ENCODE measurements at regions not wholly inside any gene's neighbourhood (a gene's known extent, or its start where the extent isn't known, plus 50 kb on each side); places are given as distances from the start of the nearest gene placed in this dataset.
"Not testable (repeated sequence)": the region's sequence is repeated elsewhere in the genome, so short reads cannot be mapped to it uniquely, and the experiment has no call there.

- not testable (repeated sequence) for DNase-seq
Measured at GRCh38 chr4:10388146-10388545, 69.1 kb downstream of the ZNF518B start.

DNA sequence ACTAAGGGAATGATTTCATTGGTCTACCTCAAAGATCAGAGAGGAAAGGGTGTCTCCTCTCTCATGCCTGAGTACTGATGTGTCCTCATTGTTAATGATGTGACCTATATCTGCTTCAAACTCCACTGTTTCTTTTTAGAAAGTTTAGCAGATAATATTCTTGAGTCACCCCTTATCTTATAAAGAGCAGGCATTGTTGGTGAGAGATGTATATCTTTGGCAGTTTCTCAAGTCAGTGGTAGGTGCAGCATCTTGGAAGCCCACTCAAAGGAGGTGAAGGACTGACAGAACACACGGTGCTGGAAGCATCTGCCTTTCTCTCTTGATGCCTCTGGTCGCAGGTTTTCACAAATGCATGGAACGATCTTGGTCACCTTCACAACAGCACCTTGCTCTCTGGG lies 71.2 kb downstream of the ZNF518B start:
- no peak for DNase-seq

GRCh38 chr4:10384974-10385373 lies 72.3 kb downstream of the ZNF518B start:
- DNase-seq, result no peak

DNA sequence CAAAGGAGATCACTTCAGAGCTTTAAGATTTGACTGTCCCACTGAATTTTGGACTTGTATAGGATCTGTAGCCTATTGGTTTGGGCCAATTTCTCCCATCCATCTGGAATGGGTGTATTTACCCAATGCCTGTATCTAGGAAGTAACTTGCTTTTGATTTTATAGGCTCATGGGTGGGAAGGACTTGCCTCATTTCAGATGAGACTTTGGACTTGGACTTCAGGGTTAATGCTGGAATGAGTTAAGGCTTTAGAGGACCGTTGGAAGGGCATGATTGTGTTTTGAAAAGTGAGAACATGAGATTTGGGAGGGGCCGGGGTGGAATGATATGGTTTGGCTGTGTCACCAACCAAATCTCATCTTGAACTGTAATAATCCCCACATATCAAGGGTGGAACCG lies 73.8 kb downstream of the ZNF518B start:
- DNase-seq, result no peak

DNA sequence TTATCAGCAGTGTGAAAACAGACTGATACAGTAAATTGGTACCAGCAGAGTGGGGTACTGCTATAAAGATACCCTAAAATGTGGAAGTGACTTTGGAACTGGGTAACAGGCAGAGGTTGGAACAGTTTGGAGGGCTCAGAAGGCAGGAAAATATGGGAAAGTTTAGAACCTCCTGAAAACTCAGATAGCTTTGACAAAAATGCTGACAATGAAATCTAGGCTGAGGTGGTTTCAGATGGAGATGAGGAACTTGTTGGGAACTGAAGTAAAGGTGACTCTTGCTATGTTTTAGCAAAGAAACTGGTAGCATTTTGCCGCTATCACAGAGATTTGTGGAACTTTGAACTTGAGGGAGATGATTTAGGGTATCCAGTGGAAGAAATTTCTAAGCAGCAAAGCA lies 75.1 kb downstream of the ZNF518B start:
- not testable (repeated sequence) for DNase-seq

DNA sequence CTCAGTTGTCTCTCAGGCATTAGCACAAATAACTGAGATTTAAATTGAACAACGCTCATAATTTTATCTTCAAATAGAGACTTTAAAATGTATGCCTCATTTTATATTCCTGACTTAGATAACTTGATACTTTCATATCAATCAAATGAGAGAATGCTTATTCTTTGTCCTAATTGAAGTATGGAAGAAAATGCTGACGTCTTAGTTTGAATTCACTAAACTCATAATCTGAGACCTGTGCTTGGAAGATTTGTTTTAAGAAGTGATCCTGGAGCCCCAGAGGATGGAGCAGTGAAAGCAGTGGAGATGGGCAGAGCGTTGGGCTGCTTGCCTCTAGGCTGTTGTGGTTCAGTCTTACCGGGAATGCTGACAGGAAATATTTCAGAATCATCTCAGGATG lies 76.1 kb downstream of the ZNF518B start:
- DNase-seq, result no peak

DNA sequence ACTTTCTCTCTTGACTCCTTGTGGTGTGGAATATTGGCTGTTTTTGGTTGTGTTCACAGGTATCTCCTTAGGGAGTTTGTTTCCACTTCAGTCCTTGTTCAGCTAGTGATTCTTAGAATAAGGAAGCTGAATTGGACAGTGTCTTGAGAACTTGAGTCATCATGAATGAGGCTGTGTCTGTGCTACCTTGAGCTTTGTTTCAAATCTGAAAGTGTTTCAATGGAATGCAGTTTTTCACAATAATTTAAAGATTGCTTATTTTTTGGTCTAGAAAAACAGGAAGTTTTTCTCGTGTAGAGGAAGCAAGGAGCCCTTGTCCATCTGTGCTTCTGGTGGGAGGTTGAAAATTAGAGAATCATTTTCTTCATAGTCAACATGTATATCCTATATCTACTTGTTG lies 76.5 kb downstream of the ZNF518B start:
- no peak for DNase-seq

DNA sequence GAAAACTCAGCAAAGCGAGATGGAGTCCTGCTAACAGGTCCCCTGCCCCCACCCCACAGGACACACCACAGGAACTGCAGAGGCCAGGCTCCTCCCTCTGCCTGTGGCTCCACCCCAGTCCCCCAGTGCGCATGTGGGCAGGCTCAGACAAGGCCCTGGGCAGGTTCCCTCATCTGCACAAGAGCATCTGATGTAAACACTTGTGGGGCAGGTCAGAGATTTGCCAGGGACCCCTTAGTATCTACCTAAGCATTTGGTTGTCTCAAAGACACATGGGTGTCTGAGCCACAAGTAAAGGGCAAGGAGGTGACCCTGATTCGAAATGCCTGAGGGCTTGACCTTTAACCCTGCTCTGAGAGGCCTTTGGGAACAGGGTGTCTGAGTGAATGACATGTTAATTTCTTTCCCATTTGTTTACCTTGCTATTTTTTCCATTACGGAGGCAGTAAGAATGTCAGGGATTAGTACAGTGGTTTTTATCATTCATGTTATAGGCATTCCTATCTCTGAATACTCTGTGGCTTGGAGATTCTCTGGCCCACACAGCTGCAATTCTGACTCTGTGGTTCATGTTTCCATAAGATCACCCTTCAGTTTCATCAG lies 85.3 kb downstream of the ZNF518B start:
- no peak for DNase-seq

DNA sequence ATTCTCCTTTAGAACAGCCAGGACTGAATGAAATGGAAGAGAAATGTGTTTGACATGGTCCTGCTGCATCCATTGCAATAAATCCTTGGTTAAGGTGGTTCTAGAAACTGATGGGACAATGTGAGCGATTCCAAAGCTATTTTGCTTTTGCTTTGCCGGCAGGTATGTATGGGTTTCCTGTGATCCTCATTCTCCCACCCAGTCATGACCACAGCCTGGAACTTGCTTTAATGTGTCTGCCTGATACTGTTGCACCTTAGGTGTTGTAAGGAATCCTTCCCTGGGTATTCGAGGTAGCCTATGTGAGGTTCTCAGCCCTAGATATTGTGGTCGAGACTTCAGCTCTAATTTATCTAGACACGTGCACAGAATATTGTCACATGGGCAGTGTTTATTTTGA lies 86.1 kb downstream of the ZNF518B start:
- DNase-seq, result no peak

DNA sequence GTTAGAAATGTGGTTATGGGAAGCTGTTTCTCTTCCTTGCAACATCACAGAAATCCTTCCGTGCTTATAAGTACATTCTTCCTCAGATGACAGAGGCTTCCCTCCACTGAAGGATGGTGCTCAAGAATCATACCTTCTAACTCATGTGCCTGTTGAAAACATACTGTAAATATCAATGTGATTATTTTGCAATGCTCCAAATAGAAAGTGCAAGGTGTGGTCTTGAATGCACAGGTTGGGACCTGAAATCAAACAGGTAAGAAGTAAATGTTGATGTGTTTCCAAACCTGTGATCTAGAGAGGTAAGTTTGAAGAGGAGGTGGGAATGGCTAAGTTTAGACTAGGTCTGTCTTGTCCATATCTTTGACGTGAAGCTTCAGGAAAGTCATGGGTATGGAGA lies 87.7 kb downstream of the ZNF518B start:
- no peak for DNase-seq

GRCh38 chr4:10366628-10367027 lies 90.6 kb downstream of the ZNF518B start:
- no peak for DNase-seq

GRCh38 chr4:10364194-10364593 lies 93.0 kb downstream of the ZNF518B start:
- DNase-seq, result no peak

- no peak for DNase-seq
Measured at GRCh38 chr4:10354746-10355145, 102.5 kb downstream of the ZNF518B start.

GRCh38 chr4:10354225-10354624 lies 103.0 kb downstream of the ZNF518B start:
- DNase-seq, result no peak

GRCh38 chr4:10353110-10353509 lies 104.1 kb downstream of the ZNF518B start:
- DNase-seq, result no peak

GRCh38 chr4:10348241-10348640 lies 109.0 kb downstream of the ZNF518B start:
- DNase-seq, result no peak

GRCh38 chr4:10347815-10348214 lies 109.4 kb downstream of the ZNF518B start:
- DNase-seq, result no peak

DNA sequence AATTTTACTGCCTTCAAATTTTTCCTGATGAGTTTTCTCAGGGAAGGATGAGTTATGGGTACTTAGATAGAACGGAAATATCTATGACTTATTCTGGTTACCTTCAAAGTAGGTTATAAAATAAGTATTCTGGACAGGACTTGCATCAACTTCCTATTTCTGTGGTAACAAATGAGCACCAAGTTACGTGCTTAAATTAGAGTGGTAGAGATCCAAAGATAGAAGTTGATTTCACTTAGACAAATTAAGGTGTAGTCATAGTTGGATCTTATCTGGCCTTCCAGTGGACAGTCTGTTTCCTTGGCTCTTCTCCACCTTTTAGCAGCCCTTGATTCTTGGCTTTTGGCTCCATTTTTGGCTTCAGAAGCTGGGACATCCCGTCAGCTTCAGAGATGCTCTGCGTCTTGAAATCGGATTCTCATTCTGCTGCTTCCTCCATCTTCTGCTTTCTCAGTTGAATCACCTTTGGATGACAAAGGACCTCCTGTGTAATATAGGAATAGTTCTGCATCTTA lies 109.9 kb downstream of the ZNF518B start:
- peak; percentile 2 to 14 for DNase-seq

GRCh38 chr4:10346023-10346422 lies 111.2 kb downstream of the ZNF518B start:
- no peak for DNase-seq

DNA sequence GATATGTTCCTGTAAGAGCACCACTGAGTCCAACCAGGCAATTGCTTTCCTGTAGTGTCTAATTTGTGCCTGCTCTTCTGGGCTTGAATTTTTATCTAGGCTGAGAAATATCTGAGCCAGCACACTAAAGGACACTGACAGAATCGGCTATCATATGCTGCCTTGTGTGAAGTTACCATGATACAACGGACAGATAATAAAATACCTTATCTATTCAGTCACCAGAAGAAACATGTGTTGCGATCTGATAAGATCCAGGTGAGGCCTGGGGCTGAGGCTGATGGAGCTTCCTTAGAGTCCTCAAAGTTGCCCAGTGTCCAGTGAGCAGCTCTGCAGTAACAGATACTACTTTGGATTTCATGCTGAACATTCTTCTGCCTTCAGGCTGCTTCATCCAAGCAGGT lies 111.8 kb downstream of the ZNF518B start:
- no peak for DNase-seq

DNA sequence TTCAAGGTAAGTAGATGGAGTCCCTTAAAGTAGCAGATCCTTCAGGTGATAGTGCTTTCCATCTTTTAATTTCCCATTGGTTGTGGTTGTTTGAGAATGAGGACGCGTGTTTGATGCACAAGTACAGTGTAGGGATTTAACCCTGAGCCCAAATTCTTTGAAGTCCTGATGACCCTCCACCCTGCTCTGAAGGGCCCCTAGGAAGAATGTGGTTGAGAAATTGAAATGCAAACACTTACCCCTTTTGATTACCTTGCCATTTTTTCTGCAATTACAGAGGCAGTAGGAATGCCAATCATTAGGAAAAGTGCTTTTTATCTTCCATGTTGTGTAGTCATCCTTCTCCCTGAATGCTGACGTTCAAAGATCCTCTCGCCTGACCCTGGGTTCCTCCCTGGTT lies 112.4 kb downstream of the ZNF518B start:
- DNase-seq, result no peak

- DNase-seq, result no peak
Measured at GRCh38 chr4:10343656-10344055, 113.6 kb downstream of the ZNF518B start.

DNA sequence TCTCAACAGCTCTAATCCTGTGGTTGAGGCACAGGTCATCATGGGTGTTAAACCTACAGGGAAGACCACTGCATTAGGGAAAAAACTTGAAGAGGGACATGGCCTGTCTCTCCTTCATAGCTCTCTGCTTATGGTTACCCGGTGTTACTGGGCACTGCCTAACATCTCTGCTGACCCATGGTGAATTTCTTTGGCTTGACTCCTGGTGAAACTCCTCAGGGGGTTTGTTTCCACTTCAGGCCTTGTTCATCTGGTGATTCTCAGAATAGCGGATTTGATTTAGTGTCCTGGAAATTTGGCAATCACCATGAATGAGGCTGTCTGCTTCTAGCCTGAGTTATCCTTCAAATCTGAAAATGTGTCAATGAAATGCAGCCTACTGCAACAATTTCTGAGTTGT lies 114.4 kb downstream of the ZNF518B start:
- peak in 1 of 2 experiments; percentile 45 for DNase-seq

GRCh38 chr4:10336471-10336870 lies 120.8 kb downstream of the ZNF518B start:
- no peak for DNase-seq

- no peak for DNase-seq
Measured at GRCh38 chr4:10335050-10335449, 122.2 kb downstream of the ZNF518B start.
